MM.1S (cell line): ENCODE measurements at regions not wholly inside any gene's neighbourhood (a gene's known extent, or its start where the extent isn't known, plus 50 kb on each side); places are given as distances from the start of the nearest gene placed in this dataset.

Experiments
- DNase-seq: peaks from one replicate; pipeline ENCODE4 v3.0.0-alpha.2; 2015
- H2AFZ ChIP-seq: fragments of 300-600 bp; sonication (generic); 2 replicates; pipeline ENCODE4 v1.6.0; 2016; ENCODE audit warnings: antibody characterized with exemption, low read length
- H3F3A ChIP-seq: fragments of 300-600 bp; sonication (generic); 2 replicates; pipeline ENCODE4 v1.6.1; 2016; ENCODE audit warnings: mild to moderate bottlenecking, antibody characterized with exemption, low read length, moderate library complexity, mixed read lengths; ENCODE audit not compliant: insufficient read depth
- H3K27ac ChIP-seq: fragments of 300-600 bp; sonication (generic); 2 replicates; pipeline ENCODE4 v1.5.1; 2016; ENCODE audit warnings: mild to moderate bottlenecking, low read length
- H3K27me3 ChIP-seq: fragments of 300-600 bp; sonication (generic); replicated peaks from 2 replicates; pipeline ENCODE4 v1.6.0; 2016; ENCODE audit warnings: low read length; ENCODE audit not compliant: insufficient read depth
- H3K36me3 ChIP-seq: fragments of 300-600 bp; sonication (generic); replicated peaks from 2 replicates; pipeline ENCODE4 v1.6.1; 2016; ENCODE audit warnings: mild to moderate bottlenecking, low read length, mixed read lengths; ENCODE audit not compliant: insufficient read depth
- H3K4me1 ChIP-seq: fragments of 300-600 bp; sonication (generic); 2 replicates; pipeline ENCODE4 v1.6.1; 2016; ENCODE audit warnings: low read length, mixed read lengths
- H3K4me2 ChIP-seq: fragments of 300-600 bp; sonication (generic); 2 replicates; pipeline ENCODE4 v1.6.0; 2016; ENCODE audit warnings: low read depth, low read length
- H3K4me3 ChIP-seq: fragments of 300-600 bp; sonication (generic); 2 replicates; pipeline ENCODE4 v1.5.1; 2016; ENCODE audit warnings: low read length, mixed read lengths
- H3K79me2 ChIP-seq: fragments of 300-600 bp; sonication (generic); 2 replicates; pipeline ENCODE4 v1.6.1; 2016; ENCODE audit warnings: mixed run types, low read length, mixed read lengths
- H3K9ac ChIP-seq: fragments of 300-600 bp; sonication (generic); 2 replicates; pipeline ENCODE4 v1.6.1; 2016; ENCODE audit warnings: low read length, mixed read lengths
- H3K9me2 ChIP-seq: fragments of 300-600 bp; sonication (generic); replicated peaks from 2 replicates; pipeline ENCODE4 v1.6.1; 2016; ENCODE audit warnings: mild to moderate bottlenecking, low read length, mixed read lengths; ENCODE audit not compliant: insufficient read depth
- H3K9me3 ChIP-seq: fragments of 300-600 bp; sonication (generic); replicated peaks from 2 replicates; pipeline ENCODE4 v1.6.1; 2016; ENCODE audit warnings: mild to moderate bottlenecking, low read length, mixed read lengths; ENCODE audit not compliant: insufficient read depth
- H4K20me1 ChIP-seq: fragments of 300-600 bp; sonication (generic); 2 replicates; pipeline ENCODE4 v1.6.1; 2016; ENCODE audit warnings: mild to moderate bottlenecking, low read length, moderate library complexity, mixed read lengths; ENCODE audit not compliant: insufficient read depth
- CTCF ChIP-seq: fragments of 300-600 bp; sonication (generic); IDR thresholded peaks from 2 replicates; pipeline ENCODE4 v1.5.1; 2016; ENCODE audit warnings: antibody characterized with exemption, low read length, mixed read lengths
- EZH2 ChIP-seq: fragments of 300-600 bp; sonication (generic); optimal IDR thresholded peaks from 2 replicates; pipeline ENCODE3; 2017; ENCODE audit warnings: low read depth, mild to moderate bottlenecking, antibody characterized with exemption, low read length, mixed read lengths
- EZH2phosphoT487 ChIP-seq: fragments of 300-600 bp; sonication (generic); IDR thresholded peaks from 2 replicates; pipeline ENCODE4 v1.6.1; 2018; ENCODE audit warnings: antibody characterized with exemption, low read length

GRCh38 chr12:75674393-75674792 lies 163.0 kb upstream of the KRR1 start:
- Histone ChIP-seq H3K36me3 (no peaks in the 10 kb centered on the region), H2AFZ (no peak overlapping the region), H3F3A (no peaks in the 10 kb centered on the region), H3K4me3 (no peak overlapping the region), H3K4me1 (no peaks in the 10 kb centered on the region), H3K9ac (no peak overlapping the region), H4K20me1 (no peaks in the 10 kb centered on the region), H3K79me2 (no peaks in the 10 kb centered on the region), H3K9me2 (no peaks in the 10 kb centered on the region), H3K9me3 (no peaks in the 10 kb centered on the region), H3K4me2 (no peak overlapping the region), H3K27me3 (no peaks in the 10 kb centered on the region), H3K27ac (no peak overlapping the region)
- no peak for DNase-seq
- TF ChIP-seq EZH2 (no peak), EZH2phosphoT487 (no peak), CTCF (no peak)

GRCh38 chr12:75672200-75672599 lies 160.8 kb upstream of the KRR1 start:
- Histone ChIP-seq H3K27me3 (no peaks in the 10 kb centered on the region), H3K9ac (no peak overlapping the region), H3K36me3 (no peaks in the 10 kb centered on the region), H3F3A (no peaks in the 10 kb centered on the region), H3K4me1 (no peaks in the 10 kb centered on the region), H4K20me1 (no peaks in the 10 kb centered on the region), H3K9me2 (no peaks in the 10 kb centered on the region), H3K27ac (no peak overlapping the region), H3K9me3 (no peaks in the 10 kb centered on the region), H3K4me2 (no peak overlapping the region), H2AFZ (no peak overlapping the region), H3K79me2 (no peaks in the 10 kb centered on the region), H3K4me3 (no peak overlapping the region)
- no peak for DNase-seq
- TF ChIP-seq EZH2phosphoT487 (no peak), EZH2 (no peak), CTCF (no peak)

- no peak for TF ChIP-seq CTCF
- TF ChIP-seq EZH2: no peak
- no peak for TF ChIP-seq EZH2phosphoT487
- Histone ChIP-seq H3K79me2 (no peaks in the 10 kb centered on the region), H3K9ac (no peak overlapping the region), H3K4me1 (no peaks in the 10 kb centered on the region), H3K36me3 (no peaks in the 10 kb centered on the region), H2AFZ (no peak overlapping the region), H3K4me2 (no peak overlapping the region), H3K9me2 (no peaks in the 10 kb centered on the region), H4K20me1 (no peaks in the 10 kb centered on the region), H3K4me3 (no peak overlapping the region), H3K27me3 (no peaks in the 10 kb centered on the region), H3F3A (no peaks in the 10 kb centered on the region), H3K9me3 (no peaks in the 10 kb centered on the region), H3K27ac (no peak overlapping the region)
- DNase-seq: no peak
Measured at GRCh38 chr12:75670216-75670615, 158.8 kb upstream of the KRR1 start.
